Pulmonary artery endothelial cell (primary cell): ENCODE measurements at regions not wholly inside any gene's neighbourhood (a gene's known extent, or its start where the extent isn't known, plus 50 kb on each side); places are given as distances from the start of the nearest gene placed in this dataset.
"Not testable (repeated sequence)": the region's sequence is repeated elsewhere in the genome, so short reads cannot be mapped to it uniquely, and the experiment has no call there.

Experiments
- DNase-seq: peaks from one replicate; pipeline ENCODE4 v3.0.0-alpha.2; 2011; ENCODE audit warnings: low read depth, low spot score

GRCh38 chr4:34221986-34222385, 2022.3 kb downstream of the ARAP2 start:
- no peak for DNase-seq

GRCh38 chr4:34236118-34236517, 2008.2 kb downstream of the ARAP2 start:
- no peak for DNase-seq

- DNase-seq: no peak
Observed at GRCh38 chr4:34245276-34245675, 1999.0 kb downstream of the ARAP2 start.

GRCh38 chr4:34250562-34250961, 1993.8 kb downstream of the ARAP2 start:
- no peak for DNase-seq

- no peak for DNase-seq
Observed at GRCh38 chr4:34253239-34253638, 1991.1 kb downstream of the ARAP2 start.

- no peak for DNase-seq
Observed at GRCh38 chr4:34258176-34258575, 1986.1 kb downstream of the ARAP2 start.

- no peak for DNase-seq
Observed at GRCh38 chr4:34261799-34262314, 1982.5 kb downstream of the ARAP2 start.

GRCh38 chr4:34269613-34270012, 1974.7 kb downstream of the ARAP2 start:
- DNase-seq: no peak

- no peak for DNase-seq
Observed at GRCh38 chr4:34271479-34272355, 1972.6 kb downstream of the ARAP2 start.

GRCh38 chr4:34279011-34279410, 1965.3 kb downstream of the ARAP2 start:
- DNase-seq: no peak

- no peak for DNase-seq
Observed at GRCh38 chr4:34280131-34280530, 1964.2 kb downstream of the ARAP2 start.

- no peak for DNase-seq
Observed at GRCh38 chr4:34281826-34282225, 1962.5 kb downstream of the ARAP2 start.

- no peak for DNase-seq
Observed at GRCh38 chr4:34289489-34289888, 1954.8 kb downstream of the ARAP2 start.

GRCh38 chr4:34289962-34290361, 1954.4 kb downstream of the ARAP2 start:
- no peak for DNase-seq

- DNase-seq: no peak
Observed at GRCh38 chr4:34293459-34293858, 1950.9 kb downstream of the ARAP2 start.

- DNase-seq: no peak
Observed at GRCh38 chr4:34309383-34309906, 1934.9 kb downstream of the ARAP2 start.

GRCh38 chr4:34318773-34319172, 1925.5 kb downstream of the ARAP2 start:
- no peak for DNase-seq

- no peak for DNase-seq
Observed at GRCh38 chr4:34323549-34324320, 1920.6 kb downstream of the ARAP2 start.

GRCh38 chr4:34328939-34329338, 1915.4 kb downstream of the ARAP2 start:
- no peak for DNase-seq

- DNase-seq: not testable (repeated sequence)
Observed at GRCh38 chr4:34335156-34335555, 1909.2 kb downstream of the ARAP2 start.

GRCh38 chr4:34335556-34335955, 1908.8 kb downstream of the ARAP2 start:
- DNase-seq: not testable (repeated sequence)

GRCh38 chr4:34362654-34363053, 1881.7 kb downstream of the ARAP2 start:
- DNase-seq: no peak
